MM.1S (cell line): ENCODE measurements at regions not wholly inside any gene's neighbourhood (a gene's known extent, or its start where the extent isn't known, plus 50 kb on each side); places are given as distances from the start of the nearest gene placed in this dataset.

Experiments
- DNase-seq: peaks from one replicate; pipeline ENCODE4 v3.0.0-alpha.2; 2015
- H2AFZ ChIP-seq: fragments of 300-600 bp; sonication (generic); 2 replicates; pipeline ENCODE4 v1.6.0; 2016; ENCODE audit warnings: antibody characterized with exemption, low read length
- H3F3A ChIP-seq: fragments of 300-600 bp; sonication (generic); 2 replicates; pipeline ENCODE4 v1.6.1; 2016; ENCODE audit warnings: mild to moderate bottlenecking, antibody characterized with exemption, low read length, moderate library complexity, mixed read lengths; ENCODE audit not compliant: insufficient read depth
- H3K27ac ChIP-seq: fragments of 300-600 bp; sonication (generic); 2 replicates; pipeline ENCODE4 v1.5.1; 2016; ENCODE audit warnings: mild to moderate bottlenecking, low read length
- H3K27me3 ChIP-seq: fragments of 300-600 bp; sonication (generic); replicated peaks from 2 replicates; pipeline ENCODE4 v1.6.0; 2016; ENCODE audit warnings: low read length; ENCODE audit not compliant: insufficient read depth
- H3K36me3 ChIP-seq: fragments of 300-600 bp; sonication (generic); replicated peaks from 2 replicates; pipeline ENCODE4 v1.6.1; 2016; ENCODE audit warnings: mild to moderate bottlenecking, low read length, mixed read lengths; ENCODE audit not compliant: insufficient read depth
- H3K4me1 ChIP-seq: fragments of 300-600 bp; sonication (generic); 2 replicates; pipeline ENCODE4 v1.6.1; 2016; ENCODE audit warnings: low read length, mixed read lengths
- H3K4me2 ChIP-seq: fragments of 300-600 bp; sonication (generic); 2 replicates; pipeline ENCODE4 v1.6.0; 2016; ENCODE audit warnings: low read depth, low read length
- H3K4me3 ChIP-seq: fragments of 300-600 bp; sonication (generic); 2 replicates; pipeline ENCODE4 v1.5.1; 2016; ENCODE audit warnings: low read length, mixed read lengths
- H3K79me2 ChIP-seq: fragments of 300-600 bp; sonication (generic); 2 replicates; pipeline ENCODE4 v1.6.1; 2016; ENCODE audit warnings: mixed run types, low read length, mixed read lengths
- H3K9ac ChIP-seq: fragments of 300-600 bp; sonication (generic); 2 replicates; pipeline ENCODE4 v1.6.1; 2016; ENCODE audit warnings: low read length, mixed read lengths
- H3K9me2 ChIP-seq: fragments of 300-600 bp; sonication (generic); replicated peaks from 2 replicates; pipeline ENCODE4 v1.6.1; 2016; ENCODE audit warnings: mild to moderate bottlenecking, low read length, mixed read lengths; ENCODE audit not compliant: insufficient read depth
- H3K9me3 ChIP-seq: fragments of 300-600 bp; sonication (generic); replicated peaks from 2 replicates; pipeline ENCODE4 v1.6.1; 2016; ENCODE audit warnings: mild to moderate bottlenecking, low read length, mixed read lengths; ENCODE audit not compliant: insufficient read depth
- H4K20me1 ChIP-seq: fragments of 300-600 bp; sonication (generic); 2 replicates; pipeline ENCODE4 v1.6.1; 2016; ENCODE audit warnings: mild to moderate bottlenecking, low read length, moderate library complexity, mixed read lengths; ENCODE audit not compliant: insufficient read depth
- EZH2 ChIP-seq: fragments of 300-600 bp; sonication (generic); optimal IDR thresholded peaks from 2 replicates; pipeline ENCODE3; 2017; ENCODE audit warnings: low read depth, mild to moderate bottlenecking, antibody characterized with exemption, low read length, mixed read lengths
- EZH2phosphoT487 ChIP-seq: fragments of 300-600 bp; sonication (generic); IDR thresholded peaks from 2 replicates; pipeline ENCODE4 v1.6.1; 2018; ENCODE audit warnings: antibody characterized with exemption, low read length
- TF ChIP-seq, protein P1 (sequence below): fragments of 300-600 bp; sonication (generic); IDR thresholded peaks from 2 replicates; pipeline ENCODE4 v1.5.1; 2016; ENCODE audit warnings: antibody characterized with exemption, low read length, mixed read lengths

GRCh38 chr3:42037318-42037945 is 53.7 kb upstream of the TRAK1 start:
- no peaks in the 10 kb centered on the region for H3K9me3 ChIP-seq
- no peaks in the 10 kb centered on the region for H3K9me2 ChIP-seq
- no peak overlapping the region for H3K27ac ChIP-seq
- no peaks in the 10 kb centered on the region for H3F3A ChIP-seq
- H3K4me3 ChIP-seq, result no peak overlapping the region
- H3K4me1 ChIP-seq, result 0 out of 2 replicates have a peak, but pooled peaks cover 9% of the 10 kb centered on the region
- H4K20me1 ChIP-seq, result peaks cover 5% of the 10 kb centered on the region; the same call in 1 of the 2 replicates
- no peak overlapping the region for H3K9ac ChIP-seq
- no peaks in the 10 kb centered on the region for H3K36me3 ChIP-seq
- no peak overlapping the region for H2AFZ ChIP-seq
- no peaks in the 10 kb centered on the region for H3K27me3 ChIP-seq
- H3K79me2 ChIP-seq, result peaks cover 96% of the 10 kb centered on the region
- DNase-seq, result no peak
- H3K4me2 ChIP-seq, result no peak overlapping the region
- no peak for TF ChIP-seq EZH2phosphoT487
- TF ChIP-seq, protein P1, sequence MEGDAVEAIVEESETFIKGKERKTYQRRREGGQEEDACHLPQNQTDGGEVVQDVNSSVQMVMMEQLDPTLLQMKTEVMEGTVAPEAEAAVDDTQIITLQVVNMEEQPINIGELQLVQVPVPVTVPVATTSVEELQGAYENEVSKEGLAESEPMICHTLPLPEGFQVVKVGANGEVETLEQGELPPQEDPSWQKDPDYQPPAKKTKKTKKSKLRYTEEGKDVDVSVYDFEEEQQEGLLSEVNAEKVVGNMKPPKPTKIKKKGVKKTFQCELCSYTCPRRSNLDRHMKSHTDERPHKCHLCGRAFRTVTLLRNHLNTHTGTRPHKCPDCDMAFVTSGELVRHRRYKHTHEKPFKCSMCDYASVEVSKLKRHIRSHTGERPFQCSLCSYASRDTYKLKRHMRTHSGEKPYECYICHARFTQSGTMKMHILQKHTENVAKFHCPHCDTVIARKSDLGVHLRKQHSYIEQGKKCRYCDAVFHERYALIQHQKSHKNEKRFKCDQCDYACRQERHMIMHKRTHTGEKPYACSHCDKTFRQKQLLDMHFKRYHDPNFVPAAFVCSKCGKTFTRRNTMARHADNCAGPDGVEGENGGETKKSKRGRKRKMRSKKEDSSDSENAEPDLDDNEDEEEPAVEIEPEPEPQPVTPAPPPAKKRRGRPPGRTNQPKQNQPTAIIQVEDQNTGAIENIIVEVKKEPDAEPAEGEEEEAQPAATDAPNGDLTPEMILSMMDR, result no peak
- TF ChIP-seq EZH2, result no peak

- Histone ChIP-seq H2AFZ (no peak overlapping the region), H4K20me1 (peaks cover 5% of the 10 kb centered on the region; the same call in 1 of the 2 replicates), H3K27me3 (no peaks in the 10 kb centered on the region), H3K36me3 (no peaks in the 10 kb centered on the region), H3K4me3 (no peak overlapping the region), H3K9ac (no peak overlapping the region), H3K9me3 (no peaks in the 10 kb centered on the region), H3K4me2 (no peak overlapping the region), H3K79me2 (peaks cover 98% of the 10 kb centered on the region), H3K4me1 (0 out of 2 replicates have a peak, but pooled peaks cover 9% of the 10 kb centered on the region), H3K27ac (no peak overlapping the region), H3K9me2 (no peaks in the 10 kb centered on the region), H3F3A (no peaks in the 10 kb centered on the region)
- no peak for DNase-seq
- TF ChIP-seq, protein P1, result no peak
- no peak for TF ChIP-seq EZH2
- no peak for TF ChIP-seq EZH2phosphoT487
These were observed 54.7 kb upstream of the TRAK1 start for GRCh38 chr3:42036483-42036823.

GRCh38 chr3:42035816-42036482 is 55.2 kb upstream of the TRAK1 start:
- H3K9ac ChIP-seq, result no peak overlapping the region
- DNase-seq, result no peak
- no peaks in the 10 kb centered on the region for H3F3A ChIP-seq
- no peaks in the 10 kb centered on the region for H3K9me2 ChIP-seq
- TF ChIP-seq EZH2 (no peak), EZH2phosphoT487 (no peak)
- TF ChIP-seq, protein P1, result no peak
- no peak overlapping the region for H3K27ac ChIP-seq
- H3K27me3 ChIP-seq, result no peaks in the 10 kb centered on the region
- no peaks in the 10 kb centered on the region for H3K36me3 ChIP-seq
- H3K4me2 ChIP-seq, result no peak overlapping the region
- H3K79me2 ChIP-seq, result peaks cover 96% of the 10 kb centered on the region
- 0 out of 2 replicates have a peak, but pooled peaks cover 9% of the 10 kb centered on the region for H3K4me1 ChIP-seq
- peaks cover 5% of the 10 kb centered on the region; the same call in 1 of the 2 replicates for H4K20me1 ChIP-seq
- no peak overlapping the region for H2AFZ ChIP-seq
- H3K4me3 ChIP-seq, result no peak overlapping the region
- H3K9me3 ChIP-seq, result no peaks in the 10 kb centered on the region
